ENCODE measurements at regions not wholly inside any gene's neighbourhood (a gene's known extent, or its start where the extent isn't known, plus 50 kb on each side); places are given as distances from the start of the nearest gene placed in this dataset.

- TF ChIP-seq EZH2 (IDR thresholded peaks at IDR 0.05; ENCODE audit: borderline replicate concordance) = no peak
- no peak for TF ChIP-seq CTCF (IDR thresholded peaks at IDR 0.05; ENCODE audit: poor library complexity)
Observed at GRCh38 chr16:86899151-86899550, 320.8 kb downstream of the FOXL1 start.

Data from hepatocyte (in vitro differentiated cells).